ENCODE measurements at regions not wholly inside any gene's neighbourhood (a gene's known extent, or its start where the extent isn't known, plus 50 kb on each side); places are given as distances from the start of the nearest gene placed in this dataset.

DNA sequence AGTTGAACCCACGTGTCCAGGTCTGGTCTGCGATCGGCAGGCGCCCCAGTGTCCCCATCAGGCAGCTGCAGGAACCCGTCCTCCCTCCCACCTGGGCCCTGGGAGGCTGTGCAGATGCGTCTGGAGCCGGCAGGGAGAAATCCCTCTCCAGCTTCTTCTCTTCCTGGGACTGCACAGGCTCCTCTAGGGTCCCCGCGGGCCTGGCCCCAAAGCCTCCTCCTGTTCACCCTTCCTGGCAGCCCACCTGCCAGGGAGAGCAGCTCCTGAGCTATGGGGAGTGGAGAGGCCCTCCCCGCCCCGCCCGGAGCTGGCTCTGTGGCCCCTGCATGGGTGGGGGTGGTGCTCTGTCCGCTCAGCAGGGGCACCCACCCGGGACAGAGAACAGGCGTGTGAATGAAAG lies 179.2 kb upstream of the ALKAL2 start:
- TF ChIP-seq, protein P1, sequence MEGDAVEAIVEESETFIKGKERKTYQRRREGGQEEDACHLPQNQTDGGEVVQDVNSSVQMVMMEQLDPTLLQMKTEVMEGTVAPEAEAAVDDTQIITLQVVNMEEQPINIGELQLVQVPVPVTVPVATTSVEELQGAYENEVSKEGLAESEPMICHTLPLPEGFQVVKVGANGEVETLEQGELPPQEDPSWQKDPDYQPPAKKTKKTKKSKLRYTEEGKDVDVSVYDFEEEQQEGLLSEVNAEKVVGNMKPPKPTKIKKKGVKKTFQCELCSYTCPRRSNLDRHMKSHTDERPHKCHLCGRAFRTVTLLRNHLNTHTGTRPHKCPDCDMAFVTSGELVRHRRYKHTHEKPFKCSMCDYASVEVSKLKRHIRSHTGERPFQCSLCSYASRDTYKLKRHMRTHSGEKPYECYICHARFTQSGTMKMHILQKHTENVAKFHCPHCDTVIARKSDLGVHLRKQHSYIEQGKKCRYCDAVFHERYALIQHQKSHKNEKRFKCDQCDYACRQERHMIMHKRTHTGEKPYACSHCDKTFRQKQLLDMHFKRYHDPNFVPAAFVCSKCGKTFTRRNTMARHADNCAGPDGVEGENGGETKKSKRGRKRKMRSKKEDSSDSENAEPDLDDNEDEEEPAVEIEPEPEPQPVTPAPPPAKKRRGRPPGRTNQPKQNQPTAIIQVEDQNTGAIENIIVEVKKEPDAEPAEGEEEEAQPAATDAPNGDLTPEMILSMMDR (IDR thresholded peaks at IDR 0.05): no peak
- no peak for TF ChIP-seq POLR2A (IDR thresholded peaks at IDR 0.05)
- no peaks in the 10 kb centered on the region for H3K9me3 ChIP-seq
- no peaks in the 10 kb centered on the region for H3K4me1 ChIP-seq
- no peaks in the 10 kb centered on the region for H3K36me3 ChIP-seq
- H3K27ac ChIP-seq: no peak overlapping the region
- intact Hi-C loops (cut with DNase I): no loop called here
- ATAC-seq: no peak
- 75% methylated on average over 6 of the region's 15 CpGs for WGBS (ENCODE audit: insufficient coverage, low coverage, low lambda C conversion rate, missing lambda C conversion rate)
- H3K4me3 ChIP-seq: no peak overlapping the region
- DNase-seq: no peak
- peaks cover 0 to 12% of the 10 kb centered on the region in 2 donors for H3K27me3 ChIP-seq

DNA sequence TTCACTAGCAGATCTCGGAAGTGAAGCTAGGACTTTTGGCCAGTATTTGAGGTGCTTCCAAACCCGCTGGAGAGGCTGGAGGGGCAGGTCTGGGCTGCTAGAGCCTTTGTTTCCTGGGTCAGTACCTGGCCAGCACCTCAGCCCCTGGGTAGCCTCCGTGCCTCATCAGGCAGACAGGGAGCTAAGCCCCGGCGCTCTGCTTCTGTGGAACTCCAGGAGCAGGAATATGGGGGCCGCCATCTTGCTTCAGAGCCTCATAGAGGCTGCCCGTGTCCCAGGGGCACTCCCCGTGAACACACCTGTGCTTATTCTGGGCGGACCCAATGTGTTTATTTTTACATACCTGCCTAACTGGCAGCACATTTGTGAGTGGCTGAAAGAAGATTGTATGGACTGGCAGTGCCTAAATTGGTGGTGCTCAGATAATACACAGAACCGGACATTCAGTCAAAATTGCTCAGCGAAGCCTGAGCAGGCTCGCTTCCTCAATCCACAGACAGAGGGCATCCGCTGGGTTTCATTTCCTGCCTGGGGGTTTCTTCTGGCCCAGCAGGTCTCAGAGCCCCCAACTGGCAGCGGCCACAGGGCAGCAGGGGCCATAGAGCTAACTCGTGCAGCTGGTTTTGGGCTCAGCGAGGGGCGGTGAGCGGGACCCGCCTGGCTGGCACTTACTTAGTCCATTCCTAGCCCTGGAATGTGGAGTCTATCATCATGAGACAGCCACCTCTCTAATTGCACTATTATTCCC lies 176.8 kb upstream of the ALKAL2 start:
- TF ChIP-seq POLR2A (IDR thresholded peaks at IDR 0.05): no peak
- TF ChIP-seq, protein P1 (IDR thresholded peaks at IDR 0.05): no peak
- H3K4me3 ChIP-seq: no peak overlapping the region
- peaks cover 0 to 12% of the 10 kb centered on the region in 2 donors for H3K27me3 ChIP-seq
- H3K27ac ChIP-seq: no peak overlapping the region
- intact Hi-C loops (cut with DNase I): no loop called here
- no peaks in the 10 kb centered on the region for H3K36me3 ChIP-seq
- no peaks in the 10 kb centered on the region for H3K4me1 ChIP-seq
- ATAC-seq (no peak), DNase-seq (no peak)
- H3K9me3 ChIP-seq: no peaks in the 10 kb centered on the region
- WGBS (ENCODE audit: insufficient coverage, low coverage, low lambda C conversion rate, missing lambda C conversion rate): 90% methylated on average over 2 of the region's 19 CpGs

DNA sequence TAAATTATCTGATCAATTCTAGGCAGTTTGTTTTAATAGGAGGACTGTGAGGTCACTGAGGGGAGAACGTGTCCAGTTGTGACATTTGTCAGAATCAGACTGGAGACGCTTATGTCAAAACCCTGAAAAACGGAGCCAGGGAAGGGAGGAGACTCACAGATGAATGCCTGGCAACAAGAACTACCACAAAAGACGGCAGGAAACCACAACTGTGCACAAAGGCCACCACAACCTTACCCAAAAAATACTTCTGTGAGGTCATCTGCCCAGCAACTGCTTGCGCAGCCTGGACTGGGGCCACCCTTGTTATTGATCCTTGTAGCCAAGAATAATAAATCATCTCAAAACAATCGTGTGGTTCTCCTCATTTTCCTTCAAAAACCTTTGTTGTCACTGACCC lies 173.0 kb upstream of the ALKAL2 start:
- Histone ChIP-seq H3K4me1 (no peaks in the 10 kb centered on the region), H3K27ac (no peak overlapping the region), H3K27me3 (no peaks in the 10 kb centered on the region), H3K9me3 (no peaks in the 10 kb centered on the region), H3K4me3 (no peak overlapping the region), H3K36me3 (no peaks in the 10 kb centered on the region)
- TF ChIP-seq, protein P1 (IDR thresholded peaks at IDR 0.05): no peak
- TF ChIP-seq POLR2A (IDR thresholded peaks at IDR 0.05): no peak
- ATAC-seq: no peak
- no peak for DNase-seq
- 28% methylated on average over 6 of the region's 6 CpGs for WGBS (ENCODE audit: insufficient coverage, low coverage, low lambda C conversion rate, missing lambda C conversion rate)
- intact Hi-C loops (cut with DNase I): no loop called here

DNA sequence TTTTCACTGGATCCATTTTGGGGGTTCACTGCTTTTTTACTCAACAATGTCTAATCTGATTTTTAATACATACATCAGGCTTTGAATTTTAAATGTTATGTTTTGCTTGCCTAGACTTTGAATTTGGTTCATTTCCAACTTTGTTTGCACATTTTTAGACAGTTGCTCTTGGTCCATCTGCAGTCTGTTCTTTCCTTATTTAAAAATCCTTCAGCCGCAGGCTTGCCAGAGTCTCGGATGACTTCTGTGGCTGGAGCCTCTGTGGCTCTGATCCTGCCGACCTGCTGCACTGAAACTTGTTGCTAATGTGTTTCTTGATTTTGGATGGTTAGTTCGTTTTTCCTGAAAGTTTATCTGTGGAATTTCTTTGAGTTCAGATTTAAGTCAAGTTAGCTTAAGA lies 172.0 kb upstream of the ALKAL2 start:
- no peak overlapping the region for H3K27ac ChIP-seq
- no peak for ATAC-seq
- TF ChIP-seq, protein P1 (IDR thresholded peaks at IDR 0.05): no peak
- no peak for TF ChIP-seq POLR2A (IDR thresholded peaks at IDR 0.05)
- H3K9me3 ChIP-seq: no peaks in the 10 kb centered on the region
- H3K4me1 ChIP-seq: no peaks in the 10 kb centered on the region
- no peak for DNase-seq
- no peaks in the 10 kb centered on the region for H3K27me3 ChIP-seq
- 27% methylated on average over 4 of the region's 4 CpGs for WGBS (ENCODE audit: insufficient coverage, low coverage, low lambda C conversion rate, missing lambda C conversion rate)
- no peak overlapping the region for H3K4me3 ChIP-seq
- no peaks in the 10 kb centered on the region for H3K36me3 ChIP-seq
- intact Hi-C loops (cut with DNase I): no loop called here
